Type B pancreatic cell (in vitro differentiated cells): ENCODE measurements at regions not wholly inside any gene's neighbourhood (a gene's known extent, or its start where the extent isn't known, plus 50 kb on each side); places are given as distances from the start of the nearest gene placed in this dataset.

Source experiments
- DNase-seq: peaks from one replicate; pipeline ENCODE4 v3.0.0; 2021; ENCODE audit warnings: mixed read lengths; ENCODE audit not compliant: unreplicated experiment; ENCODE audit errors: extremely low spot score
- H3K27ac Mint-ChIP-seq: 2 replicates; pipeline ENCODE4 v1.8.0; 2021; ENCODE audit warnings: mild to moderate bottlenecking, mixed read lengths
- H3K27me3 Mint-ChIP-seq: 2 replicates; pipeline ENCODE4 v1.8.0; 2021; ENCODE audit warnings: mixed read lengths
- H3K36me3 Mint-ChIP-seq: 2 replicates; pipeline ENCODE4 v1.8.0; 2021; ENCODE audit warnings: mixed read lengths
- H3K4me1 Mint-ChIP-seq: one replicate; pipeline ENCODE4 v1.8.0; 2021; ENCODE audit warnings: mixed read lengths; ENCODE audit not compliant: unreplicated experiment
- H3K4me3 Mint-ChIP-seq: 2 replicates; pipeline ENCODE4 v1.8.0; 2021; ENCODE audit warnings: mild to moderate bottlenecking, mixed read lengths
- H3K9me3 Mint-ChIP-seq: 2 replicates; pipeline ENCODE4 v1.8.0; 2021; ENCODE audit warnings: mixed read lengths
- CTCF ChIP-seq: fragments of 200-600 bp; sonication (generic); conservative IDR thresholded peaks from 2 replicates; pipeline ENCODE4 v1.5.0; 2021; ENCODE audit warnings: antibody characterized with exemption, mild to moderate bottlenecking

GRCh38 chr13:84029396-84029795 lies 147.1 kb upstream of the SLITRK1 start:
- Mint-ChIP-seq H3K36me3 (no peaks in the 10 kb centered on the region), H3K4me3 (no peak overlapping the region), H3K4me1 (no peaks in the 10 kb centered on the region), H3K27ac (no peak overlapping the region), H3K27me3 (no peaks in the 10 kb centered on the region), H3K9me3 (peaks cover 2% of the 10 kb centered on the region)
- TF ChIP-seq CTCF: no peak
- DNase-seq: no peak

- Mint-ChIP-seq H3K9me3 (peaks cover 5% of the 10 kb centered on the region), H3K27me3 (no peaks in the 10 kb centered on the region), H3K4me3 (no peak overlapping the region), H3K4me1 (no peaks in the 10 kb centered on the region), H3K36me3 (no peaks in the 10 kb centered on the region), H3K27ac (no peak overlapping the region)
- no peak for TF ChIP-seq CTCF
- DNase-seq: no peak
Observed at GRCh38 chr13:84025824-84026223, 143.6 kb upstream of the SLITRK1 start.

- Mint-ChIP-seq H3K9me3 (no peaks in the 10 kb centered on the region), H3K4me3 (no peak overlapping the region), H3K27me3 (no peaks in the 10 kb centered on the region), H3K27ac (no peak overlapping the region), H3K36me3 (no peaks in the 10 kb centered on the region), H3K4me1 (no peaks in the 10 kb centered on the region)
- TF ChIP-seq CTCF: no peak
- no peak for DNase-seq
Observed at GRCh38 chr13:83996415-83996814, 114.1 kb upstream of the SLITRK1 start.

- no peaks in the 10 kb centered on the region for H3K9me3 Mint-ChIP-seq
- H3K36me3 Mint-ChIP-seq: no peaks in the 10 kb centered on the region
- DNase-seq: no peak
- no peaks in the 10 kb centered on the region for H3K4me1 Mint-ChIP-seq
- H3K27me3 Mint-ChIP-seq: no peaks in the 10 kb centered on the region
- TF ChIP-seq CTCF: no peak
- no peak overlapping the region for H3K4me3 Mint-ChIP-seq
- no peak overlapping the region for H3K27ac Mint-ChIP-seq
Observed at GRCh38 chr13:83995930-83996329, 113.7 kb upstream of the SLITRK1 start.

GRCh38 chr13:83992566-83993358 lies 110.5 kb upstream of the SLITRK1 start:
- H3K36me3 Mint-ChIP-seq: no peaks in the 10 kb centered on the region
- no peaks in the 10 kb centered on the region for H3K9me3 Mint-ChIP-seq
- no peak for TF ChIP-seq CTCF
- H3K27me3 Mint-ChIP-seq: no peaks in the 10 kb centered on the region
- no peak overlapping the region for H3K4me3 Mint-ChIP-seq
- no peaks in the 10 kb centered on the region for H3K4me1 Mint-ChIP-seq
- no peak for DNase-seq
- H3K27ac Mint-ChIP-seq: no peak overlapping the region
